AG09319 (cell line): ENCODE measurements at regions not wholly inside any gene's neighbourhood (a gene's known extent, or its start where the extent isn't known, plus 50 kb on each side); places are given as distances from the start of the nearest gene placed in this dataset.

Experiments
- DNase-seq: peaks from one replicate; pipeline ENCODE4 v3.0.0-alpha.2; 2010; ENCODE audit warnings: low read depth; ENCODE audit errors: extremely low read depth
- CTCF ChIP-seq: IDR thresholded peaks from 2 replicates; pipeline ENCODE4 v1.5.1; 2011; ENCODE audit warnings: low read depth, mild to moderate bottlenecking, inconsistent platforms, low read length, moderate library complexity

GRCh38 chr1:58398714-58399113 lies 147.8 kb downstream of the OMA1 start:
- no peak for DNase-seq
- no peak for TF ChIP-seq CTCF

- TF ChIP-seq CTCF, result no peak
- no peak for DNase-seq
Observed at GRCh38 chr1:58397187-58397820, 149.2 kb downstream of the OMA1 start.

- no peak for DNase-seq
- no peak for TF ChIP-seq CTCF
Observed at GRCh38 chr1:58396150-58396549, 150.4 kb downstream of the OMA1 start.

GRCh38 chr1:58395355-58395754 lies 151.2 kb downstream of the OMA1 start:
- TF ChIP-seq CTCF, result no peak
- DNase-seq, result peak; percentile 55

GRCh38 chr1:58392083-58392482 lies 154.4 kb downstream of the OMA1 start:
- DNase-seq, result no peak
- TF ChIP-seq CTCF, result no peak

GRCh38 chr1:58391514-58391913 lies 155.0 kb downstream of the OMA1 start:
- no peak for DNase-seq
- no peak for TF ChIP-seq CTCF

GRCh38 chr1:58391056-58391455 lies 155.5 kb downstream of the OMA1 start:
- no peak for TF ChIP-seq CTCF
- no peak for DNase-seq
